HG02588 (cell line): ENCODE measurements at regions not wholly inside any gene's neighbourhood (a gene's known extent, or its start where the extent isn't known, plus 50 kb on each side); places are given as distances from the start of the nearest gene placed in this dataset.

ENCODE experiments used
- ATAC-seq: cut with Tn5 transposase; IDR thresholded peaks from one replicate; pipeline ENCODE4 v1.9.1; 2021; ENCODE audit warnings: mild to moderate bottlenecking, moderate library complexity; ENCODE audit not compliant: unreplicated experiment

DNA sequence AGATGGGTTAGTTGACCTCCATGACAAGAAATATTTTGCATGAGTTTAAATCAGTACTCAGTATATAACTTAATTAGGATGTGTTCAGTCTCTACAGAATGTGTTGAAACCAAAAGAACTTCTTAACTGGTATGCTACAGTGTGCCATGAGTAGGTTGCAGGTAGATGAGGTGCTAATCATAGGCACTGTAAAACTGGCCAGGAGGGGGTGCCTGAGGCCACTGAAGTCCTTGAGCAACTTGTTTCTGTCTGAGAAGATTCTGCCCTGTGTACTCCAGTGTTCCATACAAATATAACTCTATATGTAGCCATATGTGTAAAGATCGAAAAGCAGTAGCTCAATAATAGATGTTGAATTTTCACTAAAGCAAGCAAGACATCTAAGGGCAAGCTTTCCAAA, 549.2 kb upstream of the KLF12 start:
- no peak for ATAC-seq

DNA sequence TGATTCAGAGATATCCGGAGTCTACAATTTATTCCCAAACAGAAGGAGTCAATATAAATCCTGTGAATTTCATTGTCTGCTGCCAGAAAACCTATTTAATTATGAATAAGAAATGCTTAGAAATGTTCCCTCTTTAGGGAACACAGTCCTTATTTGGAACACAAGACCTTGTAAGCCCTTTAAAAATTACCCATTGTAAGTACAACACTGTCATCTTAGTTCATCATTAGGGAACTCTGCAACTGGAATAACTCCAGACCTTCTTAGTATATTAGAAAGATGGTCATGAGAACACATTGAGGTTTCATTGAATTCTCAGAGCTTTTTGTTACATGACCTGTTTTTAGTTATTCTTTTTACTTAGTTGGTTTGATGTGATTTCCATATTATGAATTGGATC, 548.5 kb upstream of the KLF12 start:
- no peak for ATAC-seq

DNA sequence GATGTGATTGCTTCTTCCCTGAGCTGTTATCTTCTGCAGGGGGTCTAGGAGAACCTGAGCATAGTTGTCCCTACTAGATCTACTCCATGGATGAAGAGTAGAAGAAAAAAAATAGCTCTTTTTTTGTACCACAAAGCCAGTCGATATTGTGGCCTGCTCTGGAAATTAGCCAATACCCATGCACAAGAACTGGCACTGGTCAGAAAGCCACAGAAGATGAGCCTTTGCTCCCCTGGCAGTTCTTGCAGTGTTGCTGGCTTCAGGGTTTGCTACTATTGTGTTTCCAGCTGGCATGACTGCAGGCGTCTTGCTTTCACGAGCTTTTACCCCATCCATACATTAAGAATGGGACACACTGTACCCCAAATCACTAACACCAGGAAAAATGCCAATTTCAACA, 547.7 kb upstream of the KLF12 start:
- no peak for ATAC-seq

DNA sequence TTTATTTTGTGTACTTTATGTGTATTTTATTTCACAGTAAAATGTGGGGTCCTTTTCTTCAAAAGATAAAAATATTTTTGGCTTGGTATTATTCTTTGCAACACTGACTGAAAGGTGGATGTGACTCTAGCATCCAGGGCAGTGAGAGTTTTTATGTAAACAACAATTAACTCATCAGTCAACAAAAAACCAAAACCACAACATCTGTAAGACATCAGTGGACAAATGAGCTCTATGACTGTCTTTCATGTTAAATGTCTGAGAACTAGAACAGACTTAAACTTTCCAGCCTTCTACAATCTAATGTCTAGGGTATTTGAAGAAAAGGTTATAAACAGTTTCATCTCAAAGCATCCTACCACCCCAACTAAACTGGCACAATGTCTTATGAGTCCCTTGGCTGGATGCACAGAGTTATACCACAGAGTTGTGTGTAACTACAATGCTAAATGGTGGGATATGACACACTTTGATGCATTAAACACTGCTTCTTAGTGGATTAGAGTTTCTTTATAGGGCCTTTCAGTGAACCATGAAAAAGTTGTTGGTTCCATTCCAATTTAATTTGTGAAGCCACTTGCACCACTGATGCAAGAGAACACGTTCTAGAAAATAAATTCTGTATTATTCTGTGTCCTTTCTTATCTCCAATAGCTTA, 544.2 kb upstream of the KLF12 start:
- no peak for ATAC-seq

DNA sequence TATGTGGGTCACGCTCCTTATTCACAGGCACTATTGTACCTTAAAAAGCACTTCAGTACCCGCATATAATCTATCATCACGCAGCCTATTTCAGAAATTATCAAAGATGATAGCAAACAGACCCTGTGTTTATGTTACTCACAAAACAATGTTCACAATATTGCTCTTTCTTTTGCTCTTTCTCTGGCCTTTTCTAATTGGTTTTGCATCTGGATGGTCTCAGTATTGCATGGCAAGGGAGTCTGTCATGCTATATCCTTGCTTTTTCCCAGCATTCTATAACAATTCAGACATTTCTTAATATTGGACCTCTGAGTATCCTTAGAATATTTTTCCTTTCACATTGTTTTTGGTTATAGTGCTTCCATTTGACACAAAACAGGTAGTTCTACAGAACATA, 541.8 kb upstream of the KLF12 start:
- ATAC-seq: no peak

DNA sequence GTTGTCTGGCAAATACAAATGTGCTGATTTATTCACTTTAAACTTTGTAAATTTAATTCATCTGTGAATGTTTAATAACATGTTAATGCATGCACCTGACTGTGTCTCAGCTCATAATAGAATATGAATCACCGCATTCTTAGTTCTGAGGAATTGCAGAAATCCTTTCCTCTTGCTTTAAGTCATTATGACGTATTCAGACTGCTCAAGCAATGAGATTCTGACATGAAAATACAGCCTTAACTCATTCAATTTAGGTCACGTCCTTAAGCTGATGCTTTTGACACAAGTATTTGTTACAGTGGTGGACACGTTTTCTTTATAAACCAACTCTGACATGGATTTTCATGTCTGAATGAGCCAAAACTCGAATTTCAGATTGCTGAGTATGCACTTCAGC, 541.0 kb upstream of the KLF12 start:
- no peak for ATAC-seq

DNA sequence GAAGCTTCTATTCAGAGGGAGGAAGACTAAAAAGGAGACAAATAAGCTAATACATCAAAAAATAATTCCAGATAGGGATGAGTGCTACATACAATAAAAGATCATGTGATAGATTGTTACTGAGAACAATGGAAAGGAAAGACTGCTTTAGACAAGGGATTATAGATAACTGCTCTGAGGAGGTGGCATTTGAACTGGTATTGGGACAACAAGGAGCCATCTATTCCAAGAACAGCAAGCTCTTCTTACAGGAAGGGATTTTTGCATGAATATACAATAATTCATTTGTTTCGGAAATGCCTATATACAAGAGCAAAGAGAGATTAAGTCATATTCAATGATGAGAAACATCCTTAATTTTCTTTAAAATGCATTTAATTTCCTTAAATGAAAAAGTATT, 540.5 kb upstream of the KLF12 start:
- no peak for ATAC-seq

DNA sequence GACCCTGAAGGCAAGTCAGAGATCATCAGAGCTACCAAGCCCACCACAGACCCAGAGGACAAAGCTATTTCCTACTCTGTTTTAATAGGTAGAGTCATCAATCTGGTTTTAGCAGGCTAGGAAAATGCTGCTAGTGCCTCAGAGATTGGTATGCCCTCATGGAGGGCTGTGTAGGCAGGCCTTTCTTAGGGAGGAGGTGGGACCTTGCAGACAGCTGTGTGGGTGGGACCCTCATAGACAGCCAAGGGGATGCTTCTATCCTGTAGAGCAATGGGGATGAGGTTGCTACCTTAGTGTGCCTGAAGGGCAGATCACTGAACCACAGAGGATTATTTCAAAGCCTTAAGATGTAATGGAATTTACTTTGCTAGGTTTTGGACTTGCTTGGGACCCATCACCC, 534.9 kb upstream of the KLF12 start:
- ATAC-seq: no peak

DNA sequence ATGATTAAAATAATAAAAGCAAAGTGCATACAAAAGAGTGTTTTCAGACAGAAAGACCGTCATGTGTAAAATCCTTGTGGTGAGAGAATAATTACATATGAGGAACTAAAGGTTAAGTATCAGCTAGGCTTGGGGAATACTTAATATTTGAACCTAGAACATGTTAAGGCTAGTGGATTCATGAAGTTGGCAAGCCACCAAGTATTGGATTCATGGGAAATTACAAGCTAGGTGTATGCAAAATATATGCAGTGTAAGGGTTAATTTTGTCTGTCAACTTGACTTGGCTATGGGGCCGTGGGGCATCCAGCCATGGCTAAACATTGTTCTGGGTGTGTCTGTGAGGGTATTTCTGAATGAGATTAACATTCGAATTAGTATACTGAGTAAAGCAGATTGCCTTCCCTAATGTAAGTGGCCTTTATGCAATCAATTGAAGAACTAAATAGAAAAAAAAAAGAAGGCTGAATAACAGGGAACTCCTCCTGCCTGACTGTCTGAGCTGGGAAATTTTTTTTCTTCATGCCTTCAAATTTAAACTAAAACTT, 533.5 kb upstream of the KLF12 start:
- ATAC-seq: no peak

DNA sequence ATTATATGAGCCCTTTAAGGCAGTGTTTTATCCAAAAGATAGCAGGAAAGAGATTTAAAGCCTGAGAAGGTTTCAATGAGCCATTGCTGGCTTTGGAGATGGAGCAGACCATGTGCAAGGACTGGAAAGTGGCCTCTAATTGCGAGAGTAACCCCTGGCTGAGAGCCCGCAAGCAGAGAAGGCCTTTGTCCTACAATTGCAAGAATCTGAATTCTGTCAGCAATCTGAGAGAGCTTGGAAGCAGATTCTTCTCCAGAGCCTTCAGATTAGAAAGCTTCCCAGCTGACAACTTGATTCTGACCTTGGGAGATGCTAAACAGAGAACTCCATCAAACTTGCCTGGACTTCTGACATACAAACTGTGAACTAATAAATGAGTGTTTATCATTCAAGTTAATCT, 528.7 kb upstream of the KLF12 start:
- ATAC-seq: no peak

DNA sequence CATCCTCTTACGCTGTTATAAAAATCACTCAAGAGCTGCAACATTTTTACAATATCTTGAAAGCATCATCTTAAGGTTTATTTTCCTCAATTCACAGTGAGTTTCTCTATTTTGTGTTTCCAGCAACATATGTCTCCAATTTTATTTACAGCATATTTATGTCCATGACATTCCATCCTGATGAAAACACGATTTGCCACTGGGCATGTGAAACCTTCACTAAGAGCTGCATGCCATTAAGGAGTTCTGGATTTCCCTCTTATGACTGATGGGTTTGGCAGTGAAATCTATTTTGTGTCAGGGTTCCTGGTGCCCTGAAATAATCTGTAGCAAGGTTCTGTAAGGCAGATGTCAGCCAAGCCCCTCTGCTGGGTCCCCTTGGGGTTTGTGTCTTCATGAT, 527.6 kb upstream of the KLF12 start:
- ATAC-seq: no peak

DNA sequence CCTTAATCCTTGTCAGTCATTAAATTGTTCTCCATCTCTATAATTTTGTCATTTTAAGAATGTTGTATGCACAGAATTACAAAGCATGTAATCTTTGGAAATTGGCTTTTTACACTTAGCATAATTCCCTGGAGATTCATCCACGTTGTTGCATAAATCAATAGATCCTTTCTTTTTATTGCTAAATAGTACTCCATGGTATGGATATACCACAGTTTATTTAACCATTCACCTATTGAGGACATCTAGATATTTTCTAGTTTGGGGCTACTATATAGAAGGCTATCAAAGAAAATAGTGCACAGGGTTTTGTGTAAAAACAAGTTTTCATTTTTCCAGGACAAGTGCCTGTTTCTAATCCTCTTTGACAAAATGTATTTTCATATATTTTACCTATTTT, 523.6 kb upstream of the KLF12 start:
- no peak for ATAC-seq

DNA sequence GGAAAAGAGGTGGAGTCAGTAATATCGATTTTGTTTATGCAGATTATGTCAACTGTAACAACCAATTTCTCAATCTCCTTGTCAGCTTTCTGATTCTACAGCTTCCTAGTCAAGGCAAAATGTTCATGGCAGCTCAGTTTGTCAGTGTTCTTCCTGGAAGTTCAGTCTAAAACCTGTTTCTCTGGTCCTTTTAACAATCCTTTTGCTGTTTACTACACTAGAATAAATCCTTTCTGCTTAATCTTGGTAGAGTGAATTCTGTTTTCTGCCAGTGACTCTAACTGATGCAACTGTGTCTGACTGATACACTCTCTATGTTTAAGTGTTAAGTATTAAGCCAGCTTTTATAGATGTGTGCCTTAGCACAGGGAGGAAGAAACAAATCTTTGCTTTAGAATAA, 516.9 kb upstream of the KLF12 start:
- no peak for ATAC-seq

DNA sequence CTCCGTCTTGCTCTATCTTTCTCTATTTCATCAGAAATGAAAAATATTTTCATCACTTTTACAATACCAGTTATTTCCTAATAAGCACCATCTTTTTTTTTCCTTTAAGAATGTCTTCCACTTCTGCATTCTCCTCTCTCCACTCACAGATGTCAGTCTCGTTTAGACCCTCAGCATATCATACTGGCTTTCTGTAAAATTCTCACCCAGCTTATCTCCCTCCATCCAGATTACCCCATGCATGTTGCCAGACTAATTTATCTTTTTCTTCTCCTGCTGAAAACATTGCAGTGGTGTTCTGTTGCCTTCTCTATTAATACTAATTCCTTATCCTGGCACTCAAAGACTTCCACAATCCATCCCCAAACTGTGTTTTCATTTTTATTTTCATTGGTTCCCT, 513.8 kb upstream of the KLF12 start:
- no peak for ATAC-seq

DNA sequence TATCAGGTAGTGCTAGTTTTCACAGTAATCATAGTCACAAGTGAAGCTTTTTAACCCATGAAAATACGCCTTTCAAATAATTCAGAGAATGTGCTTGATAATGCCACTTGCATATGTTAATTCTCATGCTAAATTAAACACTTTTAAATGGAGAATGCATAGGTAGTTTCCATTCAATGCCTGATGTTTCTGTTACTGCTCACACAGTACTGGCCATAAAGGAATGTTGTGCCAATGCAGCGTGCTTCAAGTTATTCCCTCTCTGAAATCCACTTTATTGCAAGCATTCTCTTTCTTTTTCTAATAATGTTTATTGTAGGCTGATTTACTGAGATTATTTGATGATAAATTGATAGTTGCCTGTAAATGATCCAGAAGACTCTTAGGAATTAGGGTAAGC, 513.0 kb upstream of the KLF12 start:
- ATAC-seq: no peak

DNA sequence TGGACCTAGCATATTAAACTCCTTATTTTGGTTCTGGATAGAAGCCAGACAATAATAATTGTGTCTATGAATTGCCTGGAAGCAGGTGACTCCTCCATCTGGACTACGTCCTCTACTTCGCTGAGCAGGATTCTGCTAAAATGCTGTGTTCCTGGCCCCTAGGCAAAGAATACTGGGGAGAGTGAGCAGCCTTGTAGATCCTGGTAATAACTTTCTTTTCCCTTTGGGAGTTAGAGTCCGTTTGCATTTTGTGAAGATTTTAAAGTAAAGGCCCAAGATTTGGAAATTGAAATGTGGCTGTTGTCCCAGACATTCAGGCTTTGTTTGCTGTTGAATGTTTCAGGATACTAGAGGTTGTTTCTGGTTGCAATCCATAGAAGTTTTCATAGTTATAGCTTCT, 511.9 kb upstream of the KLF12 start:
- no peak for ATAC-seq

DNA sequence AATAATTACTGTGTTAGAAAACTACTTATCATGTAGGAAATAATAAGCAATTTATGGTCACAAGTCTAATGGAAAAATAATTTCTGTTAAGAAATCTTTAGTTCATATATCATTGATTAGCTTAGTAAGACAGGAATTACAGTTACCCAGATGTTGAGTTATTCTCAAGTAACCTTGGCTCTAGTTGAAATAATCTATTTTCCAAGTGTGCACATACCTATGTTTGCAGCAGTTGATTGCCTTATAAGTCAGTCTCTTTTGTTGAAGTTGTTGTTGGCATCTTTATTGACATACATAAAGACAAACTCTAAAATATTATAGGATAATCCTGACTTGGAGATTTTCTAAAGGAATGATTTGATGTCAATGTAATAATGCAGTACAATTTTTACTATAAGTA, 511.4 kb upstream of the KLF12 start:
- ATAC-seq: no peak

DNA sequence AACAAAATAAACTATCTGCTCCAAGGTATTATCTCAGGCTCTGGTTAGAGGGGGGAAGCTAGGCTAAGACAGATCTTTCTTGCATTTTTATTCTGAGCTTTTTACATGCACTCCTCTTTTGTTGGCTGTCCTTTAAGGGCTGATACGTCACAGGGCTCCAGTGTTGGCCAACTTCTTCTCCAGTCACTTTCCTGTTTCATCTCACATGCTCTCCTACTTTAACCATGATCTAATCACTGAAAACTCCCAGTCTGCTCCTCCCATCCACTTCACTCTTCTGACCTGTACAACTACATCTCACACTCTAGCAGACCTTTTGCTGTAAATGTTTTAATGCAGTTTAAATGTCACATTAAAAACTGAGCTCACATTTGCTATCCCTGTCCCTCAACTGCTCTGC, 510.0 kb upstream of the KLF12 start:
- ATAC-seq: no peak

DNA sequence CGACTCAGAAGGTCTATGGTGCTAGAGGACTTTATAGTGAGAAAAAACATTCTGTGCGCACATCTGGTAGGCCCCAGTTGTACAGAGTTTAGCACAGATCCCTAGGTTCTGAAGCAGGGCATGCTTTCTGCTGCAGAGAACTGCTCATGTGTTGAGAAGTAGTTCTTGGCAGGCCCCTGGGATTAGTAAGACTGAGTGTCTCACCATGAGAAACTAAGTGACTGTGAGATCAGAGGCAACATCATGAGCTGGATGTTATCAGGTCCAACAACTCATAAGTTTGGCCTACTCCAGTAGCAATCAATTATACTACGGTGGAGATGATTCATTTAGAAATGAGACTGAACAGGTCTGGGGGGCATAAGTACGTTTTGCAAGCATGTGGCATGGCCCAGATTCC, 507.4 kb upstream of the KLF12 start:
- ATAC-seq: no peak

DNA sequence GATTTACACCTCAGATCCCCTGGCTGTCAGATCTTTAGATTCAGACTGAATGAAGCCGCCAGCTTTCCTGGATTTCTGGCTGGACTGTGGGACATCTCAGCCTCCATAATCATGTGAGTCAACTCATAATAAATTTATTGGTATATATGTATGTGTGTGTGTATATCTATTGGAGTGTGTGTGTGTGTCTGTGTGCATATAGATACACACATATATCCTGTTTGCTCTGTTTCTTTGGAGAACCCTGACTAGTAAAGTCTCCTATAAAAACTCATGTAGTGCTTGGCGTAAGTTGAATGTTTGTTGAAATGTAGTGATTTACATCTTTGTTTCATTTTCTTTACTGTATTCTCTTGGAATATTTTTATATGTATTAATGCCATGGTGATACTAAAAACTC, 499.5 kb upstream of the KLF12 start:
- no peak for ATAC-seq

DNA sequence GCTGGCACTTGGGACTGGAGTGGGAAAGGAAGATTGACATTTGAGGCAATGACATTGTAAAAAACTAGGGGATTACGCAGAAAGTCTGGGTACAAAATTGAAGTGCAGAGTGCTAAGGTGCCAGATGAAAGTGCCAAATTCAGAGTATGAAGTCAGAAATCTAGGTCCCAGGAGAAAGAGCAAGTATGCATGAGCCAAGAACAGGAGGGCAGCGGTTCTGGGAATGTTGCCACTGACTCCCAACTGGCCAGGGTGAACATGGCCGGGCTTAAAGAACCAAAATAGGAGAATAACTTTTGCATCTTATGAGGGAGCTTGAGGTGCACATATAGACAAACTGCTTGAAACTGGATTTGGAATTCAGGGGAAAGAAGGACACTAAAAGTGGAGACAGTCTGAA, 495.8 kb upstream of the KLF12 start:
- no peak for ATAC-seq

DNA sequence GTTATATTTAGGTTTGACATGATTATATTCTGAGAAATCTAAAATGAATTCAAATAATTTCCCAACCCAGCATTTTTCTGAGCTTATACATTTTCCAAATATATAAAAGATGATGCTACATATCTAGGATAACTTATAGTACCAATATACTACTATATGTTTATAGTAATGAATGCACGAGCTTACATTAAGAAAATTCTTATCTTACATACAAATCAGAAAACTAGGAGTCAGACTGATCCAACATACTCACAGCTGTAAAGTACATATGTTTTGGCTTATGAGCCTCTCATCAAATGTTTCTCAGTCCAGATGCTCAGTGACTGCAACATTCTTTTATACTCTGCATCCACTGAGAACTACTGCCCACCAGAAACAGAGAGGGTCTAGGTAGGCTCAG, 491.3 kb upstream of the KLF12 start:
- ATAC-seq: no peak

DNA sequence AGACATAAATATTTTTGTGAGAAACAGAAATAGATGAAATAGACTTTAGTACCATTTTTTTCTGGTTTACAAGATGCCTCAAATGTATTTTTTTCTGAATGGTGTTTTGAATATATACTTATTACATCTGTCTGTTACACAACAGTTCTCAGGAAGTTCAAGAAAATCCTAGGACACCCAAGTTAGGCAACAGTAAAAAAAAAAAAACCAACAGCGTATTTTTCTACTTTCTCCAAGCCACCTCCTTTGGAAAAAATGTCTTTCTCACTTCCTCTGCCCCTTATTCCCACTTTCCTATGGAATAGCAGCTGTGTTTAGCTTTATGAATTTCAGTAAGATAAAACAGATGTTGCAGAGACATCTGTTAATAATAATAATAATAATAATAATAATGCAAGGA, 489.6 kb upstream of the KLF12 start:
- no peak for ATAC-seq
